ENCODE measurements at regions not wholly inside any gene's neighbourhood (a gene's known extent, or its start where the extent isn't known, plus 50 kb on each side); places are given as distances from the start of the nearest gene placed in this dataset.
"Not testable (repeated sequence)": the region's sequence is repeated elsewhere in the genome, so short reads cannot be mapped to it uniquely, and the experiment has no call there.

- TF ChIP-seq, protein P1, sequence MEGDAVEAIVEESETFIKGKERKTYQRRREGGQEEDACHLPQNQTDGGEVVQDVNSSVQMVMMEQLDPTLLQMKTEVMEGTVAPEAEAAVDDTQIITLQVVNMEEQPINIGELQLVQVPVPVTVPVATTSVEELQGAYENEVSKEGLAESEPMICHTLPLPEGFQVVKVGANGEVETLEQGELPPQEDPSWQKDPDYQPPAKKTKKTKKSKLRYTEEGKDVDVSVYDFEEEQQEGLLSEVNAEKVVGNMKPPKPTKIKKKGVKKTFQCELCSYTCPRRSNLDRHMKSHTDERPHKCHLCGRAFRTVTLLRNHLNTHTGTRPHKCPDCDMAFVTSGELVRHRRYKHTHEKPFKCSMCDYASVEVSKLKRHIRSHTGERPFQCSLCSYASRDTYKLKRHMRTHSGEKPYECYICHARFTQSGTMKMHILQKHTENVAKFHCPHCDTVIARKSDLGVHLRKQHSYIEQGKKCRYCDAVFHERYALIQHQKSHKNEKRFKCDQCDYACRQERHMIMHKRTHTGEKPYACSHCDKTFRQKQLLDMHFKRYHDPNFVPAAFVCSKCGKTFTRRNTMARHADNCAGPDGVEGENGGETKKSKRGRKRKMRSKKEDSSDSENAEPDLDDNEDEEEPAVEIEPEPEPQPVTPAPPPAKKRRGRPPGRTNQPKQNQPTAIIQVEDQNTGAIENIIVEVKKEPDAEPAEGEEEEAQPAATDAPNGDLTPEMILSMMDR (conservative IDR thresholded peaks at IDR 0.05; ENCODE audit: low read depth, low read length): no peak
- Histone ChIP-seq H3K4me3 (IDR thresholded peaks at IDR 0.05; ENCODE audit: insufficient read depth, low read depth, low read length) (no peak overlapping the region), H3K79me2 (ENCODE audit: insufficient read depth, low read depth) (no peaks in the 10 kb centered on the region), H2AFZ (ENCODE audit: low read depth) (no peak overlapping the region), H3K36me3 (ENCODE audit: insufficient read depth) (no peaks in the 10 kb centered on the region), H4K20me1 (ENCODE audit: insufficient read depth) (no peaks in the 10 kb centered on the region), H3K4me1 (ENCODE audit: low read depth, poor library complexity, severe bottlenecking) (no peaks in the 10 kb centered on the region), H3K27me3 (ENCODE audit: insufficient read depth, low read depth) (no peaks in the 10 kb centered on the region), H3K9ac (no peak overlapping the region), H3K27ac (no peak overlapping the region), H3K4me2 (no peak overlapping the region)
These were observed 606.5 kb downstream of the GALC start for GRCh38 chr14:87386524-87386923.

DNA sequence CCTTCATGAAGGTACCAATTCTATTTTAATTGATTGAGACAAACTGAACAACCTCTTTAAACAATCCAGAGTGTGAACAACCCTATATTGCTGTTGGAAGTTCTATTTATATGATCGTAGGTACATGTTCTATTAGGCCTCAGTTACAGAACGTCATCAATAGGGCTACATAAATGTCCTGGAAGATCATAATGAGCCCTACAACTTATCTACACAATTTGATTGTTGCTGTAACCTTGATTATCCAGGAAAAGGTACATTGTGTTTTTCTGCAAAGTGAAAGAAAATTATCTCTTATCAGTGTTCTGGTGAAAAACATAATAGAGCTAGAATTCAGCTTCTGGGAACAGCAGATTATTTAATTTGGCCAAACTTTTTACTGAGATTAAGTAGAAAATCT lies 612.9 kb downstream of the GALC start:
- no peak overlapping the region for H3K4me2 ChIP-seq
- TF ChIP-seq, protein P1 (conservative IDR thresholded peaks at IDR 0.05; ENCODE audit: low read depth, low read length): no peak

GRCh38 chr14:87368751-87369150 lies 624.2 kb downstream of the GALC start:
- Histone ChIP-seq H3K27me3 (ENCODE audit: insufficient read depth, low read depth) (no peaks in the 10 kb centered on the region), H3K9ac (no peak overlapping the region), H4K20me1 (ENCODE audit: insufficient read depth) (no peaks in the 10 kb centered on the region), H3K79me2 (ENCODE audit: insufficient read depth, low read depth) (no peaks in the 10 kb centered on the region), H3K4me3 (IDR thresholded peaks at IDR 0.05; ENCODE audit: insufficient read depth, low read depth, low read length) (no peak overlapping the region), H3K4me2 (no peak overlapping the region), H3K4me1 (ENCODE audit: low read depth, poor library complexity, severe bottlenecking) (no peaks in the 10 kb centered on the region), H3K27ac (no peak overlapping the region), H3K36me3 (ENCODE audit: insufficient read depth) (no peaks in the 10 kb centered on the region), H2AFZ (ENCODE audit: low read depth) (no peak overlapping the region)
- TF ChIP-seq, protein P1 (conservative IDR thresholded peaks at IDR 0.05; ENCODE audit: low read depth, low read length): no peak

More for the DNA sequence above, 612.9 kb downstream of the GALC start:
- H4K20me1 ChIP-seq (ENCODE audit: insufficient read depth): no peaks in the 10 kb centered on the region
- no peaks in the 10 kb centered on the region for H3K36me3 ChIP-seq (ENCODE audit: insufficient read depth)
- H3K79me2 ChIP-seq (ENCODE audit: insufficient read depth, low read depth): no peaks in the 10 kb centered on the region
- no peak overlapping the region for H3K9ac ChIP-seq
- no peak overlapping the region for H3K27ac ChIP-seq
- H3K27me3 ChIP-seq (ENCODE audit: insufficient read depth, low read depth): no peaks in the 10 kb centered on the region
- no peak overlapping the region for H3K4me3 ChIP-seq (IDR thresholded peaks at IDR 0.05; ENCODE audit: insufficient read depth, low read depth, low read length)
- no peaks in the 10 kb centered on the region for H3K4me1 ChIP-seq (ENCODE audit: low read depth, poor library complexity, severe bottlenecking)
- no peak overlapping the region for H2AFZ ChIP-seq (ENCODE audit: low read depth)

DNA sequence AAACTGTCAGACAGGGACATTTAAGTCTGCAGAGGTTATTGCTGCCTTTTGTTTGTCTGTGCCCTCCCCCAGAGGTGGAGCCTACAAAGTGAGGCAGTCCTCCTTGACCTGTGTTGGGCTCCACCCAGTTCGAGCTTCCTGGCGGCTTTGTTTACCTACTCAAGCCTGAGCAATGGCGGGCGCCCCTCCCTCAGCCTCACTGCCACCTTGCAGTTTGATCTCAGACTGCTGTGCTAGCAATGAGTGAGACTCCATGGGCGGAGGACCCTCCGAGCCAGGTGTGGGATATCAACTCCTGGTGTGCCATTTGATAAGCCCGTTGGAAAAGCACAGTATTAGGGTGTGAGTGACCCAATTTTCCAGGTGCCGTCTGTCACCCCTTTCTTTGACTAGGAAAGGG lies 632.7 kb downstream of the GALC start:
- not testable (repeated sequence) for H3K9ac ChIP-seq; H3K36me3 ChIP-seq (ENCODE audit: insufficient read depth); H2AFZ ChIP-seq (ENCODE audit: low read depth); H3K79me2 ChIP-seq (ENCODE audit: insufficient read depth, low read depth); H3K4me3 ChIP-seq (IDR thresholded peaks at IDR 0.05; ENCODE audit: insufficient read depth, low read depth, low read length); H3K4me2 ChIP-seq; H3K27me3 ChIP-seq (ENCODE audit: insufficient read depth, low read depth); H3K4me1 ChIP-seq (ENCODE audit: low read depth, poor library complexity, severe bottlenecking); H4K20me1 ChIP-seq (ENCODE audit: insufficient read depth); H3K27ac ChIP-seq

DNA sequence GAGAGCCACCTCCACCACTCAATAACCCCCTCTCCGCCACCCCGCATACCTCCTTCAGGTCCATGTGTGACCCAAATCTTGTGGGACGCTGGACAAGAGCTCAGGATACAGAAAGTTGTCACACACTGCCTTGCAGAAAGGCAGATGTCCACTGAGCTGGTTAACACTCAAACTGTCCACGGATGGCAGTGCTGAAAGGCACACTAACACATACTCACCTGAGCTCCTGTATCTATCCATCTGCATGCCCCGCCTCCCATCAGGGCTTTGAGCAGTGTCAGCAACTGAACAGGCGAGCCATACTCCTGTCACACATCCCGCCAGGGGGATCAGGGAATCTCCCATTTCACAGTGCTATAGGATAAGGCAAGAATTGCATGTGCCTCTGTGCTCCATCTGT lies 642.0 kb downstream of the GALC start:
- Histone ChIP-seq H3K4me2 (no peak overlapping the region), H2AFZ (ENCODE audit: low read depth) (no peak overlapping the region), H3K4me3 (IDR thresholded peaks at IDR 0.05; ENCODE audit: insufficient read depth, low read depth, low read length) (no peak overlapping the region), H3K27ac (no peak overlapping the region), H3K9ac (no peak overlapping the region), H4K20me1 (ENCODE audit: insufficient read depth) (no peaks in the 10 kb centered on the region), H3K4me1 (ENCODE audit: low read depth, poor library complexity, severe bottlenecking) (no peaks in the 10 kb centered on the region), H3K79me2 (ENCODE audit: insufficient read depth, low read depth) (no peaks in the 10 kb centered on the region), H3K27me3 (ENCODE audit: insufficient read depth, low read depth) (no peaks in the 10 kb centered on the region), H3K36me3 (ENCODE audit: insufficient read depth) (no peaks in the 10 kb centered on the region)
- TF ChIP-seq, protein P1 (conservative IDR thresholded peaks at IDR 0.05; ENCODE audit: low read depth, low read length): no peak

Measured in KMS-11 (cell line).